ENCODE measurements at regions not wholly inside any gene's neighbourhood (a gene's known extent, or its start where the extent isn't known, plus 50 kb on each side); places are given as distances from the start of the nearest gene placed in this dataset.

GRCh38 chr4:23947826-23948225, 58.0 kb upstream of the PPARGC1A start:
- TF ChIP-seq GLIS3 (CRISPR knock-in tag; IDR thresholded peaks at IDR 0.05) (no peak), ZNF8 (CRISPR knock-in tag; IDR thresholded peaks at IDR 0.05) (no peak), RARB (CRISPR knock-in tag; IDR thresholded peaks at IDR 0.05) (no peak)
